ENCODE measurements at regions not wholly inside any gene's neighbourhood (a gene's known extent, or its start where the extent isn't known, plus 50 kb on each side); places are given as distances from the start of the nearest gene placed in this dataset.
"Not testable (repeated sequence)": the region's sequence is repeated elsewhere in the genome, so short reads cannot be mapped to it uniquely, and the experiment has no call there.

GRCh38 chrX:26755760-26756159, 539.8 kb downstream of the MAGEB5 start:
- TF ChIP-seq CTCF (IDR thresholded peaks at IDR 0.05; ENCODE audit: low read depth, low read length, poor library complexity, severe bottlenecking); EZH2phosphoT487 (IDR thresholded peaks at IDR 0.05; ENCODE audit: borderline replicate concordance, low read length): not testable (repeated sequence)
